DMS 273 treated with DMSO at 0.1 percent for 48 hours (cell line): ENCODE measurements at regions not wholly inside any gene's neighbourhood (a gene's known extent, or its start where the extent isn't known, plus 50 kb on each side); places are given as distances from the start of the nearest gene placed in this dataset.

ENCODE experiments used
- DNase-seq: peaks from one replicate; lab custom pipeline; 2025; lab: John Stamatoyannopoulos, UW

DNA sequence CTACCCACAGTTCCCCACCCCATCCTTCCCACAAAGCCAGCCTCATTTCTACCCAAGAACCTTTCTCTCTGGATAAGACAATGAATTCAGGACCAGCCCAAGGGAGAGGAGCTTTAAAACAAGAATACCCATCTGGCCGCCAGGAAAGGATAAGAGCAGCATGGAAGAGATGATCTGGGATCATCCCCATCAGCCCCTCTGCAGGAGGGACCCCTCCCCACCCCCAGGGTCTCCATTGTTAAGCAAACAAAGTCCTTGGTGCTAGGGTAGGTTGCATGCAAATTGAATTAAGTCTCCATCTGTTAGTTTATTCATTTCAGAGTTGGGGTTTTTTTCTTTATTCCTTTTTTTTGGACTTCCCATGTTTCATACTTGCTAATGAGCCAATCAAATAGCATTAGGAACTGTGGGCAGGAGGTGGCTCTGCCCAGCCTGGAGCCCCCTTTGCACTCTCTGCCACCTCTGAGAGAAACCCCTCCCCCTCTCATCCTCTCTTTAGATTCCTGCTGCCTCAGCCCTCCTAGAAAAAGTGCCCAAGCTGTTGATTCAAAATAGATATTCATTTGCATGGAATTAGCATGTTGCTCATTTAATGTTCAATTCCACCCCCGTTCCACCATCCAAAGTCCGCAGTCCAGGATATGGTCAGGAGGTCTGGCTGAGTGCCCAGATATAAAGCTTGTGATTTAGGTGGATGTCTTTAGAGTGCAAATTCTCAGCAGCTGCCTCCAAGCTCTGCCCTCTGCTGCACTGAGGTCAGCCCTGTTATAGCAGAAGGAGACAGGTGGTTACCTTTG, 138.5 kb upstream of the NCAM1 start:
- no peak for DNase-seq

DNA sequence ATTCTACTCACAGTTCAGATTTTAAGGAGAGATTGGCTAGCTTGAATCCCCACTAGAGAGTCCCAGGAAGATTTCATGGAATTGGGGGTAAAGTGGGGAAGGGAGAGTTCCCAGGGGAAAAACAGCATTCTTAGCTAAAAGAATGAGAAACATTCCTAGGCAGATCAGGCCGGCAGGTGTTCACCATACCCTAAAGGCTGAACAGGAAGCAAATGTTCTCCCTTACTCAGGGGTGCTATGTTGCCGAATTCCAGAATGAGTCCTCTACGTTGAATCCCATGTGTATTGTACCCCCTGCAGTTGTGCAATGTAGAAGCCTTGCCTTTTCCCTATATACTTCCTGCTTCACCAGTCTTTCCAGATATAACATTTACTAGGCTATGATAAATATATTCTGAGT, 135.2 kb upstream of the NCAM1 start:
- DNase-seq, result no peak

DNA sequence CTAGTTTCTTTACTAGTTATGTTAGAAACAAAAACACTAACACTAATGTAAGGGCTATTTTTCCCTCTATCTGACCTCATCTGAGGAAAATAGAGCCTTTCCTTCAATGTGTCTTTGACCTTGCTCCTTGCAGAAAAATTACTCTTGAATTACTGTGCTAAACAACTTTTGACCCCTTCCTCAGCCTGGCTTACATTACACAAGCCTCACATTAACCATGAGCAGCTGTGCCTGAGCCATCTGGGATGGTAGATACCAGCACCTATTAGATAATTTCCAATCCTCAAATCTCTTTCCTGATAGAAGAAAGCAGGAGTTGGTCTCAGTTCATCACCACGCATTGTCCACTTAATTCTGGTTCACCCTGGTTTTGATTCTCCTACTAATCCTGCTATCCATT, 134.4 kb upstream of the NCAM1 start:
- DNase-seq, result no peak

DNA sequence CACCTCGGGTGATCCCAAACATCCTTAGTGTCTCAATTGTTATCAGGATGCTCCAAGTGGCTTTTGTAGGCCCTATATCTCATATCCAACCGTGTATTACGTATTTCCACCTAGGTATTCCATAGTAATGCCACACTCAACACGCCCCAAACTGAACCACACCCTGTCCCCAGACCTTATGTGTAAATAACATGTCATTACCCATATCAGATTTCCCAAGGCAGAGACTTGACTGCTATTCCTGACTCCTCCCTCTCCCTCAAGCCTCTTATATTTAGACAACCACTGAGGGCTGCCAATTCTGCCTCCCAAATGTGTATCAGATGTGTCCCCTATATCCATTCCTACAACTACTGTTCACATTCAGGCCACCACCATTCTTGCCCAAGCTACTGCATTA, 132.8 kb upstream of the NCAM1 start:
- no peak for DNase-seq

DNA sequence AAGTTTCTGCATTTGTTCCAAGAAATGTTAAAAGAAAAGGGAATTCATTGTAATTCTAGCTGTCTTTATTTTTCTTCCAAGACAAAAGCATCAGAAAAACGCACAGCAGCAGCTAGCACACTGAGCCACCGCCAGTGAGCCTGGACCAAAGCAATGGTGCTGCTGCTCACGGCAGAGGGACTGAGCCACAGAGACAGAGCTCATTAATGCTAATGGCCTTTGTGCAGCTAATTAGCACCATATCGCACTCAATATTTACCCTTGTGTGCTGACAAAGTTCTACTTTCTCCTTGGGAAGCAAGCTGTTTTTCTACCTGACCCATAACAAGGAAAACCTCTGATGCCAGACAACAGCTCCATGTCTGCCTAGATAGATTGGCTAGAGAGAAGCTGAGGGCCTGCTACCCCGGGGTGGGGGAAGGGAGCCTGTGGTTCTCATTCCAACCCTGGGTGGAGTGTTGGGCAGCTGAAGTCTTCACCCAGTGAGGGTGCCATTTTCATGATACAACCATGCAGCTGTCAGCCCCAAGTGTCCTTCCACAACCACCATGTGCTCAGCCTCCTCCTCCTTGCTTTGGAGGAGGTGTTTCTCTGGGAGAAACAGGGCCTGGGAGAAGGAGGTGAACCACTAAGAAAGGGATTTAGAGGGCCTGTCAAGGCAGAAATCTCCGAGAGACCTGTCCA, 131.1 kb upstream of the NCAM1 start:
- no peak for DNase-seq

DNA sequence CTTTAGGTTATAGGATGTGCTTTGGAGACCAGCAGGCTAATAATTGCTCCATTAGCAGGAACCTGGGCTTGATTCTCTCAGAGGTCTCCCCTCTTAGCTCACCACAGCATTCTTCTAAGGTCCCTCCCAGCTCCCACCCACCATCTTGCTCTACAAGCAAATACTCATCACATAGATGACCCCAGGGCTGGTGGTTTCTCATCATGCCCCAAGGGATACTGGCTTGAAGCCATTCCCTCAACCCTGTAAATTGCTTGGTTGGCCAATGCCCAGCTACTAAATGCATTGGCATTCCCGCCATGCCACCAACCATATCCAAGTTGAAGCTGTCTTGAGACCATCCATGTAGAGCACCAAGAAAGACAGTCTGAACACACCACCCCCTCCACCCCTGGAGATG, 130.2 kb upstream of the NCAM1 start:
- DNase-seq, result no peak

DNA sequence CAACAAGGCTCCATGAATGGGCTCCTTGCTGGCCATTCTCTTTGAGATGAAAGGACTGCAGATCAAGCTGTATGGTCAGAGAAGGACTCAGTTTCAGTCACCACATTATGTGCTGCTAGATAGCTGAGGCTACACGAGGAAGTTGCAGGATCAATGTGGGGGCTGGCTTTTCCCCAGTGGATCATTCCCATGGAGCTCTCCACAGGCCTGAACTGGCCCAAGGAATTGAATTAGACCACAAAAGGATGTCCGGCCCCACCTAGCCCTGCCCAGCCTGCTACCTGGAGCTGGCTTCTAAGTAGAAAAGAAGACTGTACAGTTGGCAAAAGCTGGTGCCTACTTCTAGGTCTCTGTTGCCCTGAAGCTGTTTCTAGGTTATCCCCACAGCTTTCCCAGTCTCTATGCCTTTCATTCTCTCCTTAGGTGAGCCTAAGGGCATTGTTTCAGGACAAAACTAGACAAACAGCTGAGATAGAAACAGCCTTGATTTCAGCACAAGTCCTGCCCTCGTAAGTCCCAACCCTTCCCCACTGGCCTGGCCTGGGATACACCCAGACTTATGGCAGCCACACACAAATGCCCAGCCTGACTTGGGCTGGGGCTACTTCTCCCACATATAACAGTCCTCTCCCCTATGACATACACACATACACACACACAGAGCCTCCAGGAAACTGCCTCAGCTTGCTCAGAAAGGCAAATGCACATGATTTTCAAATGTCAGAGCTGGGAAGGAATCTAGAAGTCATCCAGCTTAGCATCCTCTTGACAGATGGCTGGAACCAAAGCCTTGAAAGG, 129.1 kb upstream of the NCAM1 start:
- DNase-seq, result no peak

DNA sequence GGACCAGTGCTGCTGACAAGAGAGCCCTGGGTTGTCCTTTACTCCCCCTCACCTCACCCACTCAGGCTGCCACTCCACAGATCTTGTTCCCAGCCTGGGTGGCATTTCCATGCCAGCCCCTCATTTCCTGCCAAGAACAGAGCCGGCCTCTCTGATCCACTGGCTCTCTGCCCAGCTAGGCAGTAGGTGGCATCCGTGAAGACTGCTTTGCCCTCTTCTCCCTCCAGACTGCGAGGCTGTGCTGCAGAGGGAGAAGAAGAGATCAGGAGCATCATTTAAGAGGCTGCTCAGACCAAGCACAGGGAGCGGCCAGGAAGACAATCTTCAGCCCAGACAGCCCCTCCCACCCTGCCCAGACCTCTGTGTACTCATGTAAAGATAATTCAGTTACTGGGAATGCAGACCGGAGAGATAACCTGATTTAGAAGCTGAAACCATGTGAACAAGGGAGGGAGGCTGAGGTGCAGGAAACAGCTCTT, 126.9 kb upstream of the NCAM1 start:
- no peak for DNase-seq

DNA sequence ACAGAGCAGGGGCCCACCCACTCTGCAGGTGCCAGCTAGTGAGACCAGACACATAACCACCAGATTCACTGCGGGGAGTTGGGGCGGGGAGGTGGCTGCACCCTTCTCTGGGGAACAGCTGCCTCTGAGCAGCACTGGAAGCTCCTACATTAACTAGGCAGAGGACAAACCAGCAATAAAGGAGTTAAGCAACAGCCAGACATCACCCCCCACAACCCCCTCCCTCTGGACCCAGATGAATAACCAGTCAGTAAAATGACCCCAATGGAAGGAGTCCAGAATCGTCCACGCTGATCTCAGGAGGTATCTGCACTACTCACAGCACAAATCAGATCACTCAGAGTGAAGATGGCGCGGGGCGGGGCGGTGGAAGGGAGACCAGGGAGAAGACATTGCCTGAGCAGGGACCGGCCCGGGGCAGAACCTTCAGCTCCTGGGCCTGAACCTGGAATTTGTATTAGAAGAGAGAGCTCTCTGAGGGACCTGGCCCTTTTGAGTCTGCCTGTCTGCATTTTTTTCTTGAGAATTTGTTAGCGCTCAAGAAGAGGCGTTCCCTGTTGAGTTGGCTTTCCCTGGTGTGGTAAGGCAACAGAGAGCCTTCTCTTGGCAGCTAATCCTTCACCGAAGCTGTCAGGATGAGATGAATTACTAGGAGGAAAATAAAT, 125.5 kb upstream of the NCAM1 start:
- DNase-seq, result no peak

DNA sequence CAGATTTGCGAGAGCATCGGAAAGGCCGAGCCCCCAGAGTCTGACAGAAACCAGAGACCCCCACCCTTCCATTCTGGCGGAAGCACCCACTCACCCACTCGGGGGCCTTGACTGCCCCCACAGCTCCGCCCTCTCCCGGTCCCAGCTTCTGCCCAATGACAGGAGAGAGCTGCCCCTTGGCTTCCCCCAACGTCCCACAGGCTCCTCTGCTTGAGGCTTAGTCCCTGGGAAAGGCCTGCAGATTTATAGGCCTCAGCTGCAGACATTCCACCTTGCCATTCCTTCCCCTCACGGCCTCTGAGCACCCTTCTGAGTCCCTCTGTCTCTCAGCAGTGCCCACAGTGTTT, 125.0 kb upstream of the NCAM1 start:
- no peak for DNase-seq

DNA sequence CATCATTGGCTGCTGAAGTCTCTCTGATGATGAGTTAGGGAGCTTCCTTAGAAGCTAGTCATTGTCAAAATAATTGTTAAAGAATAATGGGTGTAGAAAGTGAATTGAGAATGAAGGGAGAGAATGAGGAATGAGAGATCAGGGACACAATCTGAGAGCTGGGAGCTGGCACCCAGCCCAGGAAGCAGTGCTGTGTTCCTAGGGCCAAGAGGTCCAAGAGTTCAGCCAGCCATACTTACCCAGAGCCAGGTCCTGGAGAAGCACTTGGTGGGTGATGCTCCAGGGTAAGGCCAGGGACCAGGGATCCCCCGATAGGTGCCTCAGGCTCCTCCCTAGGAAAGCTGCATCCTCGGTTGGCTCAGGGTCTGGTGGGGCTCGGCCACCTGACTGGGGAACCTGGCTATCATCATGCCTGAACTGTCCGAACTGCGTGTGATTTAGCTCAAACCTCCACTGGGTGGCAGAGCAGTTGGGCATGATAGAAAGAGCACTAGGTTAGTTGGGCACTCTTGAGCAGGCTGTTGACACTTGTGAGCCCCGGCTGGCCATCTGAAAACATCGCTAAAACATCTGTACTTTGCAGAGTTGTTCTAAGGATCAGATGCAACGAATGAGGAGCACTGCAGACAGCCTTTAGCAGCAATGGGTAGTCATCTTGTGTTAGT, 123.9 kb upstream of the NCAM1 start:
- DNase-seq, result no peak

DNA sequence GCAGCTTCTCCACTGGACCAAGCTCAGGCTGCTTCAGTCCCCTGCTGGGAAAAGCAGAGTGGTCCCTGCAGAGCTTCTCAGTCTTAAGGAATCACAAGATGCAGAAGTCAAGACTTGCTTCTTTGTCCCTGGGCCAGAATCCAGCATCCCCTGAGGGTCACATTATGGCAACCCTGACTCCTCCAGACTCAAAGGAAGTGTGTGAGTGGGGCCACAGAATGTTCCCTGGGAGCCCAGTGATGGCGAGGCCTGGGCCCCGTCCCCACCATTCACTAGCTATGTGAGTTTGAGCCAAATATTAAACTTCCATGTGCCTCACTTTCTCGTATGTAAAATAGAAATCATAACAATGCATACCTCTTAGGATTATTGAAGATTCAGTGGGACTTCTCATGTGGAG, 122.2 kb upstream of the NCAM1 start:
- DNase-seq, result no peak

DNA sequence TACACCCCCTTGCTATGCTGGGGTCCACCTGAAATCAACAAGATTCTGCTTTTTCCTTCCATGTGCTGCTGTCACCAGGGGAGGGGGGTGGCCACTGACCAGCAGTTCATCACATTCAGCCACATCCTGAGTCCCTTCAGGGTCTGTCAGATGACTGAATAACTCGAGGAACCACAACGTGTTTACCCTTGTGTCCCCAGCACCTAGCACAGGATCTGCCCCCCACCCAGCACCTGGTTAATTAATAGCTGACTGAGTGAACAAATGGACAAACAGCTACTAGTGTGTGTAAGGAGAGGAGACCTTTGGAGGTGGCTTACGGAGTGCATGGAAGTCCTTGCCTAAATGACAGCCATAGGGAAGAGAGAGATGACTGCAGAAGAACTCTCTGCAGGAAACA, 119.5 kb upstream of the NCAM1 start:
- no peak for DNase-seq

DNA sequence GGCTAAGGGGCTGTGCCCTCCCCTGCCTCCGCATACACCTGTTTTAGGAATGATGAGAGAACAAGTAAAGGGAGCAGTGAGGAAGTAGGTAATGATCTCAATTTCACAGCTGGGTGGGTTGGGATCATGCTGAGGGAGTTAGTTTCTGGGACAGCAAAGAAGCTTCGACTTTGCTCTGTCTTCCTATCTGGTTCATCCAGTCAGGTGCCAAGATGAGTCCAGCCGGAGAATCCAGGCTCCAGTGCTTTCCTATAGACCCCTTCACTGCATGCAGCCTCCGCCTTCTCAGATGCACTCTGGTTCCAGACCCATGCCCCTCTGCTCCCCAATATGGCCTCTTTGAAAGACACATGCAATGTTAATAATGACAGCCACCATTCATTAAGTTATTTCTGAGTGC, 119.1 kb upstream of the NCAM1 start:
- no peak for DNase-seq

DNA sequence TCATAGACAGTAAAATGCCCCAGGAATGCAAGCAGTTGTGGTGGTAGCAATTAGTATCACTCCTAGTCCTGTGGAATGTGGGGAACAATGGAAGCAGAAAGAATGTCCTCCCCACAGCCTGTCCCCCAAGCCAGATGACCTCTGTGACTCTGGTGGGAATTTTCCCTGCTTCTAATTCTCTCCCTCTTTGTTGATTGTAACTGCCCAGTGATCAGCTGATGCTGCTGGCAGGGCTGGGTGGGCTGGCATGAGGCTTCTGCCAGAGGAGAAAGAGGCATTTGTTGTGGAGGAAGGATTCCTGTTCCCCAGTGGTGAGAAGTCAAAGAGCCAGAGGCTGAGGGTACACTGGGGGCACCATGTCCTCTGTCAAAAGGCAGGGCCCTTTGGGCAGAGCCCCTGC, 116.7 kb upstream of the NCAM1 start:
- DNase-seq, result no peak

DNA sequence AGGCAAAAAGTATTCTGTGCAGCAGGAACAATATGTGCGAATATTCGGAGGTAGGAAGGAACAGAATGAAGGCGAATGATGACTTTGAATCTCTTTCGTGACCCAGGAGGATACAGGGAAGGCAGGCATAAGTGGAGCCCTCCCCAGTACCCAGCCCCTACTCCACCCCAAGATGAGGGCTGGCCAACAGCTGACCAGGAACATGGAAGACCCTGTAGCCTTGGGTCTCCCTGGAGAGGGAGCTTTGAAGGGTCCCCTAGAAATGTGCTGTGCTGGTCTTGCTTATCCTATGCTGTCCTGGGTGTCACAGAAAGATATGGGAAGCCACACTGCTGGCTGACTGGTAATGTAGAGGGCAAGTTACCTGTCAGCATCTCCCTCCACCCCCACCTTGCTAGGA, 113.7 kb upstream of the NCAM1 start:
- DNase-seq, result no peak

DNA sequence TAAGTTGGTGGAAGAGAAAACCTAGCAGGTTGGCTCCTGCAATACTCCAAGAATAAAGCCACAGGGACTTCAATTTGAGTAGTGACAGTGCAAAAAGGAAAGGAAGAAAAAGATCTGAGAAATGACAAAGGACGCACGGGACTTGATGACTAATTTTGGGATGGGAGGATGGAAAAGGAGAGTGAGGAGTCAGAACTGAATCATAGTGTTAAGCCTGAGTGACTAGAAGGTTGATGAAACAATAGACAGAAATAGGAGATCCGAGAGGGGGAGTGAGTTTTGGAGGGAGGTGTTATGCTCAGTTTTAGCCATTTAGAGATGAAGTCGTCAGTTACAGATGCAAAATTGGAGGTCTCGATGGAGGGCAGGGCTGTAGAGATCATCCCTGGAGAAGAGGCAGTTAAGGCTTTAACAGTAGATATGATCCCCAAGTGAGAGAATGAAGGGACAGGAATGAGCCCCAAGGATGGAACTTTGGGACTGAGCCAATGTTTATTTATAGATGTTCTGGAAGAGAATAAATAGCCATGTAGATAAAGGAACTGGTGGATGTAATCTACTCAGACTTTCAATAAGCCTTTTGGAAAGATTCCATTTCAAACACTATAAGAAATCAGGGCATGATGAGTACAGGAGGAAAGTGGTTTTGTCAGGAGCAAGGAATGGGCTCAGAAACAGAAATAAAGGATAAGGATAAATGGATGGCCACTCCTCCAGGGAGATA, 108.9 kb upstream of the NCAM1 start:
- no peak for DNase-seq

DNA sequence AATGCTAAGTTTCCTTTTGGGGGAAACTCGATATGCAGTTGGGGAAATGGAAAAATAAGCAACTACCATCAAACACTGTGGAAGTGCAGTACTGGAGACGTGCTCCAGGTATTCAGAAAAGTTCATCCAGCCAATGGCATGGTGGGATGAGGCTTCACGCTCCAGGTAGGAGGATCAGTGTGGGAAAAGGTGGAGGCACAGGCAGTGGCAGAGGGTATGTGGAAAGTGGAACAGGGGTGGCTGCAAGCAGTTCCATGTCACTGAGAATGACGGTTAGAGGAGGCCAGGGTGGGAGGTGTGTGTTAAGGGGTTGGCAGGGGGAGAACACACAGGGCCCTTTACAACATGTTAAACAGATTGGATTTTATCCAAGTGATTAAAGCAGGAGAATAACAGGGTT, 105.1 kb upstream of the NCAM1 start:
- DNase-seq, result no peak

DNA sequence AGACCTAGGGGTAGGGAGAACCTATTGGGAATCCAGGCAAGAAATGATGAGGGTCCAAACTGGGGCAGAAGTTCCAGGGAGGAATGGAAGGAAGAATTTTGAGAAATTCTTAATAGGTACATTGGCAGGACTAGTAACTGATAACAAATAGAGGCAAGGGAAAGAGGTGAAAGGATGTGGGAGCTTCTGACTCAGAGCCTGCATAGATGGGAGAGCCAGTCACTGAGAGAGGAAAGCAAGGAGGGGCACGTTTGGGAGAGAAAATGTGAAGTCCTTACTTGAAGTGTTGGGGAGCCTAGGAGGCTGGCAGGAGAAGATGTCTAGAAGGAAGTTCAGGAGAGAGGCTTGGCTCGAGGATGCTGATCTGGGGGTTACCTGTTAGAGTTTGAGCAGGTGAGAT, 104.6 kb upstream of the NCAM1 start:
- no peak for DNase-seq

DNA sequence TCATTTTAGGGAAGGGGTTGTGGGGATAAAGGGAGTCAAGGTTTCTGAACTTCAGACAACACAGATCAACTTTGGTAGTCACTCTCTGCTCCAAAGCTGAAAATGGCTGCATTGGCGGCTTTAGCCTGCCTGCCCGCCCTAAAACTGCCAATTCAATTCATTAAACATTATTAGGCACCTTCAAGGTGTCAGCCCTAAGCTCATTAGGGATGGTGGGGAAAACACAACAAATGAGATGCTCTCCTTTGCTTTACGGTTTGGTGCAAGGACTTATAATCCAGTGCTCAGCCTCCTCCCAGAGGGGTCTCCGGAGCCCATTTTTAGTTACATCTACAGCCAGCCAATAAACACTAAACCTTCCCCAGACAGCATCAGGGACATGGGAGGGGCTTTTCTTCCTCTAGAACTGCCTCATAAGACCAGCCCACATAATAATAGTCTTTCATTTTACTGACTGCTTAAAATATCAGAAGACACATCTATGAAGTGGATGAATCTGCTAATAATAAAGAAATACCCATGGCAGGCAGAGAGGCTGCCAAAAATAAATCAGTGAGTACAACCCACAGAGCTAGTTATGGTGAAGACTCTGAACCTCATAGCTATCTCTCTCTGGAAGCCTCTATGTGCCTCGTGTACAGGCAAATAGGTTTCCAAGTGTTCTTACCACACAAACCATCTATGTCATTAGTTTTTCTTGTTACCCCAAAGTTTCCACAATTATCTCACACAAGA, 102.8 kb upstream of the NCAM1 start:
- DNase-seq, result no peak

DNA sequence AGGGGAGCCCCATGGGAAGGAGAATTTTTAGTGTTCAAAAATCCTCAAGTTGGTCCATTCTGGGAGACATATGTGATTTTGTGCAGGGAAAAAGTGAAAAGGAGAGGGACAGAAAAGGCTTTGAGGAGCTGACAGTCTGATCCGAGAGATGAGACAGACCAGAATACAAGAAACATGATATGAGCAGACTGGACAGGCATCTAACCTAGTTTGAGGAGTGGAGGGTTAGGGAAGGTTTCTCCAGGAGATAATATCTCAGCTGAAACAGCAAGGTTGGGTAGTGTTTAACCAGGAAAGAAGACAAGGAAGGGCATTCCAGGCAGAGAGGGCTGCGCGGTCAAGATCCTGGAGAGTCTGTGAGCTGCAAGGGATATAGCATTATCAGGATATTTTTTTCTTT, 101.4 kb upstream of the NCAM1 start:
- no peak for DNase-seq
